ENCODE measurements at regions not wholly inside any gene's neighbourhood (a gene's known extent, or its start where the extent isn't known, plus 50 kb on each side); places are given as distances from the start of the nearest gene placed in this dataset.

DNA sequence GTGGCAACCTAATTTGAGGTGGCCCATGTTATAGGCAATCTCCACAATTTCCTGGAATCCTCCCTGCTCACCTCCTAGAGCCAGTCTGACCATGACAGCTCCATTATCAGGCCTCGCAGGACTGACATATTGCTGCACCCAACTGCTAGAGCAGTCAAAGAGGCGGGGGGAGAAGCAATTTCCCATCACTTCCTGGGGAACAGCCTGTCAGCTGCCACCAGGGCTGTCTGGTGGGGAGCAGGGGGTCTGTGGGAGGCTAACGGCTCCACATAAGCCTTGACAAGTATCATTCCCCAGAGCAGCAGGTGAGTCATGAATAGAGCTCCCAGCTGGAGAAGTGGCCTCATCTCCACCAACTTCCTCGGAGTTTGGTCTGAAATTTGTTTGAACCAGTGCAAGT lies 322.9 kb downstream of the MATN1 start:
- H3K9ac ChIP-seq (ENCODE audit: extremely low read depth, low read length, poor library complexity, severe bottlenecking) = no peak overlapping the region
- 83 to 86% methylated on average over 1 to 4 of the region's 4 CpGs for WGBS, 2 experiments (ENCODE audit: insufficient coverage in 1 of 2, insufficient read length in 1 of 2)
- H3K36me3 ChIP-seq (ENCODE audit: control insufficient read depth, insufficient read depth, low read length) = no peaks in the 10 kb centered on the region
- Mint-ChIP-seq H3K4me1 (no peaks in the 10 kb centered on the region), H3K27ac (no peak overlapping the region), H3K9me3 (no peaks in the 10 kb centered on the region), H3K4me3 (no peak overlapping the region), H3K27me3 (ENCODE audit: insufficient read depth) (no peaks in the 10 kb centered on the region), H3K36me3 (ENCODE audit: low read depth) (no peaks in the 10 kb centered on the region)
- DNase-seq = no peak
- peaks cover 6% of the 10 kb centered on the region for H3K4me1 ChIP-seq (ENCODE audit: control insufficient read depth, insufficient read depth, low read length)
- H3K27ac ChIP-seq (ENCODE audit: low read depth, low read length) = no peak overlapping the region
- H3K9me3 ChIP-seq (ENCODE audit: control insufficient read depth, low read length) = no peaks in the 10 kb centered on the region
- H3K27me3 ChIP-seq (ENCODE audit: control insufficient read depth, insufficient read depth, low read length, poor library complexity, severe bottlenecking) = no peaks in the 10 kb centered on the region
- TF ChIP-seq CTCF (conservative IDR thresholded peaks at IDR 0.05) = no peak
- no peak overlapping the region for H3K4me3 ChIP-seq (ENCODE audit: low read length)

DNA sequence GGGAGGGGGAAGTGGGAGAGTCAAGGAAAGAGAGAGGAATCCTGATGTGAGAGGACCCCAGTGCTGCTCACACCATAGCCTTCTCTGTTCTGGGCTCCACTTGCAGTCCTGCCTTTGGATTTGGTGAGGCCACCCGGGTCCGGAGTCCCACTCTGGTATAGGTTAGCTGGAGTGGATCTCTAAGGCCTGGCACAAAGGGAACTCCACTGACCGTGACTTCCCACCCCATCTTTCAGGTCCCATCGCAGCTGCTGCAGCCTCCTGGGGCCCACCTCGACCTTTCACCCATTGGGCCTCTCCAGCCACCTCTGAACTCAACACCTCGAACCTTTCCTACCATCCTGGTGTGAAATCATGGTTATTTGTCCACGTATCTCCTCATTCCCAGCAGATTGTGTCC lies 324.4 kb downstream of the MATN1 start:
- no peaks in the 10 kb centered on the region for H3K36me3 ChIP-seq (ENCODE audit: control insufficient read depth, insufficient read depth, low read length)
- no peak for TF ChIP-seq CTCF (conservative IDR thresholded peaks at IDR 0.05)
- H3K4me3 Mint-ChIP-seq = no peak overlapping the region
- no peak overlapping the region for H3K27ac ChIP-seq (ENCODE audit: low read depth, low read length)
- H3K4me3 ChIP-seq (ENCODE audit: low read length) = no peak overlapping the region
- peaks cover 6% of the 10 kb centered on the region for H3K4me1 ChIP-seq (ENCODE audit: control insufficient read depth, insufficient read depth, low read length)
- H3K36me3 Mint-ChIP-seq (ENCODE audit: low read depth) = no peaks in the 10 kb centered on the region
- no peak overlapping the region for H3K9ac ChIP-seq (ENCODE audit: extremely low read depth, low read length, poor library complexity, severe bottlenecking)
- H3K27me3 ChIP-seq (ENCODE audit: control insufficient read depth, insufficient read depth, low read length, poor library complexity, severe bottlenecking) = no peaks in the 10 kb centered on the region
- no peak overlapping the region for H3K27ac Mint-ChIP-seq
- H3K9me3 ChIP-seq (ENCODE audit: control insufficient read depth, low read length) = no peaks in the 10 kb centered on the region
- no peak for DNase-seq
- no peaks in the 10 kb centered on the region for H3K27me3 Mint-ChIP-seq (ENCODE audit: insufficient read depth)
- H3K9me3 Mint-ChIP-seq = no peaks in the 10 kb centered on the region
- WGBS, 2 experiments (ENCODE audit: insufficient coverage in 1 of 2, insufficient read length in 1 of 2) = 72 to 81% methylated on average over 7 of the region's 7 CpGs
- H3K4me1 Mint-ChIP-seq = no peaks in the 10 kb centered on the region

DNA sequence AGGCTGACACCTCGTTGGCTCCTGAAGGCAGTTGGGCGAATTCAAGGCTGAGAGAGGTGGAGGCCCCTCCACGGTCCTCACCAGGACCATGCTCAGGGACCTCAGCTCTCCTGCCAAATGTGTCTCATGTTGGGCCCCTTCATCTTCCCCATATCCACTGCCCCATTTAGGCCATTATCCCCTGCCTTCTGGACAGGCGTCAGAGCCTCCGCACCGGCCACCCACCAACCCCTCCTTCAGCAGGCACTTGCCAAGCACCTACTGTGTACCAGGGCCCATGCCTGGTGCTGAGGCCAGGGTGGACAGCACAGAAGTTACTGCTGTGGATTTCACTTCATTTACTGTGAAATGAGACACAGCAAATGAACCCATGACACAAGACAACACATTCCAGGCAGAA lies 325.8 kb downstream of the MATN1 start:
- no peak for TF ChIP-seq CTCF (conservative IDR thresholded peaks at IDR 0.05)
- no peak for DNase-seq
- no peak overlapping the region for H3K4me3 ChIP-seq (ENCODE audit: low read length)
- Mint-ChIP-seq H3K4me3 (no peak overlapping the region), H3K27ac (no peak overlapping the region), H3K36me3 (ENCODE audit: low read depth) (no peaks in the 10 kb centered on the region), H3K27me3 (ENCODE audit: insufficient read depth) (peaks cover 4% of the 10 kb centered on the region), H3K9me3 (no peaks in the 10 kb centered on the region), H3K4me1 (no peaks in the 10 kb centered on the region)
- no peaks in the 10 kb centered on the region for H3K9me3 ChIP-seq (ENCODE audit: control insufficient read depth, low read length)
- no peaks in the 10 kb centered on the region for H3K27me3 ChIP-seq (ENCODE audit: control insufficient read depth, insufficient read depth, low read length, poor library complexity, severe bottlenecking)
- WGBS, 2 experiments (ENCODE audit: insufficient coverage in 1 of 2, insufficient read length in 1 of 2) = 73 to 97% methylated on average over 2 to 6 of the region's 6 CpGs
- H3K9ac ChIP-seq (ENCODE audit: extremely low read depth, low read length, poor library complexity, severe bottlenecking) = no peak overlapping the region
- peaks cover 6% of the 10 kb centered on the region for H3K4me1 ChIP-seq (ENCODE audit: control insufficient read depth, insufficient read depth, low read length)
- H3K36me3 ChIP-seq (ENCODE audit: control insufficient read depth, insufficient read depth, low read length) = no peaks in the 10 kb centered on the region
- no peak overlapping the region for H3K27ac ChIP-seq (ENCODE audit: low read depth, low read length)

Measured in endodermal cell (in vitro differentiated cells).